Activated CD4-positive, alpha-beta T cell treated with anti-CD3 and anti-CD28 coated beads, Interleukin-2, Interleukin-4, amounts not matched to agents 100 ng/mL and 50 ng/mL, durations not matched to agents 16 hours and 8 hours (primary cell): ENCODE measurements at regions not wholly inside any gene's neighbourhood (a gene's known extent, or its start where the extent isn't known, plus 50 kb on each side); places are given as distances from the start of the nearest gene placed in this dataset.
"Not testable (repeated sequence)": the region's sequence is repeated elsewhere in the genome, so short reads cannot be mapped to it uniquely, and the experiment has no call there.

Experiments
- DNase-seq: peaks from one replicate; pipeline ENCODE4 v3.0.0-alpha.2; 2020; ENCODE audit warnings: low spot score

GRCh38 chr9:33623658-33624586 lies 99.9 kb downstream of the ANKRD18B start:
- DNase-seq = peak; percentile 84

GRCh38 chr9:33628318-33628717 lies 104.3 kb downstream of the ANKRD18B start:
- not testable (repeated sequence) for DNase-seq

- no peak for DNase-seq
Observed at GRCh38 chr9:33628865-33629410, 104.9 kb downstream of the ANKRD18B start.

- DNase-seq = no peak
Observed at GRCh38 chr9:33633636-33634035, 109.6 kb downstream of the ANKRD18B start.

- DNase-seq = no peak
Observed at GRCh38 chr9:33637881-33638280, 113.8 kb downstream of the ANKRD18B start.

GRCh38 chr9:33638391-33638915 lies 114.4 kb downstream of the ANKRD18B start:
- no peak for DNase-seq

GRCh38 chr9:33645706-33646105 lies 121.7 kb downstream of the ANKRD18B start:
- DNase-seq = no peak

- DNase-seq = no peak
Observed at GRCh38 chr9:33649463-33649862, 125.4 kb downstream of the ANKRD18B start.

GRCh38 chr9:33651125-33651524 lies 127.1 kb downstream of the ANKRD18B start:
- DNase-seq = no peak

- no peak for DNase-seq
Observed at GRCh38 chr9:33659921-33660320, 135.4 kb upstream of the PRSS3 start.

GRCh38 chr9:33660772-33661171 lies 134.6 kb upstream of the PRSS3 start:
- no peak for DNase-seq

GRCh38 chr9:33661176-33661575 lies 134.2 kb upstream of the PRSS3 start:
- no peak for DNase-seq

GRCh38 chr9:33662871-33663270 lies 132.5 kb upstream of the PRSS3 start:
- DNase-seq = no peak

GRCh38 chr9:33676194-33676745 lies 119.1 kb upstream of the PRSS3 start:
- DNase-seq = not testable (repeated sequence)

GRCh38 chr9:33676746-33677505 lies 118.4 kb upstream of the PRSS3 start:
- no peak for DNase-seq

GRCh38 chr9:33677506-33677809 lies 117.9 kb upstream of the PRSS3 start:
- DNase-seq = no peak

- DNase-seq = no peak
Observed at GRCh38 chr9:33677961-33678360, 117.4 kb upstream of the PRSS3 start.

GRCh38 chr9:33682551-33682950 lies 112.8 kb upstream of the PRSS3 start:
- no peak for DNase-seq

- DNase-seq = no peak
Observed at GRCh38 chr9:33684831-33685230, 110.5 kb upstream of the PRSS3 start.

GRCh38 chr9:33686942-33687341 lies 108.4 kb upstream of the PRSS3 start:
- DNase-seq = no peak

GRCh38 chr9:33687779-33688178 lies 107.6 kb upstream of the PRSS3 start:
- no peak for DNase-seq

- no peak for DNase-seq
Observed at GRCh38 chr9:33690143-33690933, 105.0 kb upstream of the PRSS3 start.
